ENCODE measurements at regions not wholly inside any gene's neighbourhood (a gene's known extent, or its start where the extent isn't known, plus 50 kb on each side); places are given as distances from the start of the nearest gene placed in this dataset.

GRCh38 chr5:125969011-125969813 is 454.0 kb upstream of the GRAMD2B start:
- Histone ChIP-seq H3K36me3 (replicated peaks in 1 of 2) (no peaks in the 10 kb centered on the region), H3K27ac (no peak overlapping the region), H3K4me1 (replicated peaks in 1 of 2) (no peaks in the 10 kb centered on the region), H3K27me3 (no peaks in the 10 kb centered on the region), H3K4me3 (no peak overlapping the region), H3K9me3 (replicated peaks in 1 of 3) (no peaks in the 10 kb centered on the region)
- intact Hi-C loops (cut with DNase I) = no loop called here
- 65 to 76% (median 68%) methylated on average over 6 of the region's 6 CpGs for WGBS, 4 donors
- no peak for TF ChIP-seq CTCF (IDR thresholded peaks at IDR 0.05)
- no peak for TF ChIP-seq POLR2A (IDR thresholded peaks at IDR 0.05)
- DNase-seq = no peak

DNA sequence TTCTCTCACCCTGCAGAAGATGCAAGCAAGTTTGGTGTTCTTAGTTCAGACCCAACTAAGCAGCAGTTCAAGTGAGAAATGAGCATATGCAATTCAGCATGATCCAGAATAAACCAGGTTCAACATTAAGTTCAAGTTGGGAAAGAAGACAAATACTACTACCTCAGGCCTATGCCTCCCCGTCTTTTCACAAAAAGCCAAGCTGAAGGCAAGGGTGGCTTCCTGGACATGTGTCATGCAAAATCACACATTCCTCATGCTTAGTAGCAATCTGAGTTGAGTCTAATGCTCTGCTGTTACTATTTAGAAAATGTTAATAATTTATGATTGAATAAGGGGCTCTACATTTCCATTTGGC is 453.4 kb upstream of the GRAMD2B start:
- TF ChIP-seq CTCF (IDR thresholded peaks at IDR 0.05) (no peak), POLR2A (IDR thresholded peaks at IDR 0.05) (no peak)
- no peak overlapping the region for H3K4me3 ChIP-seq
- H3K4me1 ChIP-seq (replicated peaks in 1 of 2) = no peaks in the 10 kb centered on the region
- no peaks in the 10 kb centered on the region for H3K9me3 ChIP-seq (replicated peaks in 1 of 3)
- WGBS, 4 donors = 83 to 88% (median 85%) methylated on average over 1 of the region's 1 CpG
- no peaks in the 10 kb centered on the region for H3K36me3 ChIP-seq (replicated peaks in 1 of 2)
- no peaks in the 10 kb centered on the region for H3K27me3 ChIP-seq
- intact Hi-C loops (cut with DNase I) = no loop called here
- no peak for DNase-seq
- H3K27ac ChIP-seq = no peak overlapping the region

GRCh38 chr5:125970631-125971307 is 452.4 kb upstream of the GRAMD2B start:
- TF ChIP-seq CTCF (IDR thresholded peaks at IDR 0.05) = no peak
- TF ChIP-seq POLR2A (IDR thresholded peaks at IDR 0.05) = no peak
- Histone ChIP-seq H3K9me3 (replicated peaks in 1 of 3) (no peaks in the 10 kb centered on the region), H3K4me3 (no peak overlapping the region), H3K27ac (no peak overlapping the region), H3K27me3 (no peaks in the 10 kb centered on the region), H3K36me3 (replicated peaks in 1 of 2) (no peaks in the 10 kb centered on the region), H3K4me1 (replicated peaks in 1 of 2) (no peaks in the 10 kb centered on the region)
- no peak for DNase-seq
- intact Hi-C loops (cut with DNase I) = no loop called here
- WGBS, 4 donors = 66 to 82% (median 71%) methylated on average over 7 of the region's 7 CpGs

DNA sequence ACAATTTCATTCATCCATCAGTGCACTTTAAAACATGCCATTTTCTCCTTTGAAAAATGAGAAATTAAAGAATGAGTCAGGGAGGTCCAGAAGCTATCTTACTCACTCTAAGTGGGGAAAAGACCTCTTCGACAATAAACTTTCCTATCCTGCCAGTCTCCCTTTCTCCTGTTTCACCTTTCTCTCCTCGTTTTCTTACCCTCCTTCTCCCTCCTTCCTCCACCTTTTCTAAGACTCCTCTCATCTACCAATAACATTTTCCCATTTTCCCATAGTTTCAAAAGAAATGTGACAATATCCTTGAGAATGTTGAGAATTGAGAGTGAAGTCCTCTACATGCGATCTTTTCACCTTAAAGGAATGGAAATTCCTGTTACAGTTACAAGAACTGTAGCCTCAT is 450.5 kb upstream of the GRAMD2B start:
- no peaks in the 10 kb centered on the region for H3K36me3 ChIP-seq (replicated peaks in 1 of 2)
- intact Hi-C loops (cut with DNase I) = no loop called here
- no peak for TF ChIP-seq POLR2A (IDR thresholded peaks at IDR 0.05)
- no peak for TF ChIP-seq CTCF (IDR thresholded peaks at IDR 0.05)
- no peaks in the 10 kb centered on the region for H3K4me1 ChIP-seq (replicated peaks in 1 of 2)
- WGBS, 4 donors = 61 to 77% (median 73%) methylated on average over 3 of the region's 3 CpGs
- no peak for DNase-seq
- H3K4me3 ChIP-seq = no peak overlapping the region
- no peaks in the 10 kb centered on the region for H3K27me3 ChIP-seq
- no peaks in the 10 kb centered on the region for H3K9me3 ChIP-seq (replicated peaks in 1 of 3)
- H3K27ac ChIP-seq = no peak overlapping the region
